ENCODE measurements at regions not wholly inside any gene's neighbourhood (a gene's known extent, or its start where the extent isn't known, plus 50 kb on each side); places are given as distances from the start of the nearest gene placed in this dataset.

DNA sequence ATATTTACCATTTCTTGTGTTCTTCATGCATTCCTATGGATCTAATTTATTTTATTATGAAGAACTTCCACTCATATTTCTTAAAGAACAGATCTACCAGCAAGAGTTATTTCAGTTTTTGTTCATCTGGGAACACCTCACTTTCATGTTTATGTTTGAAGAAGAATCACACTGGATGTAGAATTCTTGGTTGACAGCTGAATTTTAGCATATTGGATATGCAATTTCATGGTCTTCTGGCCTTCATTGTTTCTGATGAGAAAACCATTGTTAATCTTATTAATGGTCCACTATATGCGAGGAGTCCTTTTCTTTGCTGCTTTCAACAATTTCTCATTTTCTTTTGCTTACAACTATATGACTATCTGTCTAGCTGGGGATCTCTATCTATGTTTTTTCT lies 189.2 kb downstream of the UXS1 start:
- TF ChIP-seq CTCF (IDR thresholded peaks at IDR 0.05) = no peak
- TF ChIP-seq EZH2 (IDR thresholded peaks at IDR 0.05; ENCODE audit: borderline replicate concordance, insufficient read depth, low read depth, low read length, poor library complexity, severe bottlenecking) = no peak
